ENCODE measurements at regions not wholly inside any gene's neighbourhood (a gene's known extent, or its start where the extent isn't known, plus 50 kb on each side); places are given as distances from the start of the nearest gene placed in this dataset.

- TF ChIP-seq CTCF (IDR thresholded peaks at IDR 0.05): no peak
- no peak for TF ChIP-seq EZH2 (IDR thresholded peaks at IDR 0.05; ENCODE audit: borderline replicate concordance, insufficient read depth, low read depth, low read length, poor library complexity, severe bottlenecking)
Measured at GRCh38 chr7:106573738-106574137, 87.2 kb downstream of the CCDC71L start.
